ENCODE measurements at regions not wholly inside any gene's neighbourhood (a gene's known extent, or its start where the extent isn't known, plus 50 kb on each side); places are given as distances from the start of the nearest gene placed in this dataset.

- Histone ChIP-seq H2AFZ (ENCODE audit: low read depth, low read length) (no peak overlapping the region), H3K9ac (ENCODE audit: insufficient read depth in 1 of 2, low read depth in 2 of 2, low read length in 2 of 2) (no peak overlapping the region), H3K27ac (ENCODE audit: extremely low read depth, low read depth, low read length) (no peak overlapping the region), H3K4me3 (no peak overlapping the region), H3K4me2 (ENCODE audit: insufficient read depth, low read length) (no peak overlapping the region), H3K79me2 (ENCODE audit: control insufficient read depth, insufficient read depth, low read length) (no peaks in the 10 kb centered on the region), H3K9me1 (ENCODE audit: control insufficient read depth, insufficient read depth, low read length) (no peaks in the 10 kb centered on the region), H3K4me1 (replicated peaks in 1 of 2; ENCODE audit: control insufficient read depth in 2 of 2, insufficient read depth in 2 of 2, low read length in 2 of 2) (peaks cover 0 to 5% of the 10 kb centered on the region in 2 experiments; a peak in 2 of 5 replicates), H4K20me1 (replicated peaks; ENCODE audit: control insufficient read depth, insufficient read depth, low read length) (no peaks in the 10 kb centered on the region), H3K27me3 (ENCODE audit: control insufficient read depth in 2 of 2, insufficient read depth in 2 of 2, low read length in 2 of 2) (peaks cover 2 to 37% of the 10 kb centered on the region in 2 experiments; a peak in 3 of 5 replicates), H3K36me3 (ENCODE audit: control insufficient read depth, insufficient read depth, low read length) (no peaks in the 10 kb centered on the region), H3K9me3 (replicated peaks; ENCODE audit: control insufficient read depth, insufficient read depth, low read depth, low read length) (no peaks in the 10 kb centered on the region)
- ChIA-PET CTCF (ENCODE audit: low intra/inter-chr PET ratio) (interaction anchor here (0.7 to 1.3 kb wide), 3 partner anchors 12 to 487 kb away, joined by 3 to 7 read pairs (median 3); no protein-coding TSS in a partner anchor), POLR2A (interaction anchor here (0.7 to 1.0 kb wide), 2 partner anchors 9 to 31 kb away, joined by 3 read pairs; no protein-coding TSS in a partner anchor)
- no TSS peak for BruUV-seq (replicated peaks)
- 18% methylated on average over 6 of the region's 8 CpGs for WGBS (ENCODE audit: insufficient coverage, low coverage, missing lambda C conversion rate)
- FAIRE-seq (peak; percentile 57), ATAC-seq (no peak), DNase-seq (ENCODE audit: extremely low read depth in 1 of 4, low spot score in 3 of 4) (peak in 1 of 4 experiments; percentile 47)
- no peak for TF ChIP-seq MCM2 (IDR thresholded peaks at IDR 0.05; ENCODE audit: low read depth)
- peak in 1 of 2 experiments; percentile 42; a peak in 2 of 4 replicates for TF ChIP-seq RAD21 (CRISPR knock-in tag; conservative IDR thresholded peaks at IDR 0.05 in 1 of 2, IDR thresholded peaks at IDR 0.05 in 1 of 2)
- peak; percentile 20; the same call in 1 of the 2 replicates for TF ChIP-seq REST (IDR thresholded peaks at IDR 0.05; ENCODE audit: borderline replicate concordance)
- TF ChIP-seq REST (CRISPR knock-in tag; IDR thresholded peaks at IDR 0.05; ENCODE audit: low read depth) = no peak
- TF ChIP-seq U2AF1 (optimal IDR thresholded peaks at IDR 0.05; ENCODE audit: low read depth, low read length) = no peak
- TF ChIP-seq CTCF (IDR thresholded peaks at IDR 0.05 in 2 of 3, conservative IDR thresholded peaks at IDR 0.05 in 1 of 3; ENCODE audit: insufficient read depth in 2 of 3, low read depth in 1 of 3, low read length in 3 of 3) = peak; percentile 30 to 50 (median 45); a peak in 4 of 6 replicates
- no peak for TF ChIP-seq NR2F6 (CRISPR knock-in tag; IDR thresholded peaks at IDR 0.05)
- TF ChIP-seq SMC3 (conservative IDR thresholded peaks at IDR 0.05; ENCODE audit: insufficient read depth, low read depth, low read length) = 0 out of 2 replicates have a peak, but pooled peaks have one; percentile 31
- TF ChIP-seq ZNF551 (CRISPR knock-in tag; IDR thresholded peaks at IDR 0.05) = no peak
- 0 out of 2 replicates have a peak, but pooled peaks have one; percentile 38 for TF ChIP-seq ESRRA (IDR thresholded peaks at IDR 0.05; ENCODE audit: borderline replicate concordance, low read depth)
- in situ Hi-C loops (cut with MboI) = no loop called here
- intact Hi-C loops (cut with micrococcal nuclease) = no loop called here
These were observed 69.9 kb upstream of the RTL6 start for GRCh38 chr22:44567846-44568493.

Data from K562 (cell line).